Neural progenitor cell (in vitro differentiated cells): ENCODE measurements at regions not wholly inside any gene's neighbourhood (a gene's known extent, or its start where the extent isn't known, plus 50 kb on each side); places are given as distances from the start of the nearest gene placed in this dataset.

Experiments used
- EZH2 ChIP-seq: fragments of 200-600 bp; sonication (generic); IDR thresholded peaks from 2 replicates; pipeline ENCODE4 v1.6.1; 2017; ENCODE audit warnings: antibody characterized with exemption, mild to moderate bottlenecking, moderate library complexity
- EZH2phosphoT487 ChIP-seq: fragments of 200-600 bp; sonication (generic); IDR thresholded peaks from 2 replicates; pipeline ENCODE4 v1.6.1; 2017; ENCODE audit warnings: antibody characterized with exemption
- TF ChIP-seq, protein P1 (sequence below): fragments of 200-600 bp; sonication (generic); IDR thresholded peaks from 2 replicates; pipeline ENCODE4 v1.5.1; 2017; ENCODE audit warnings: antibody characterized with exemption, mild to moderate bottlenecking

DNA sequence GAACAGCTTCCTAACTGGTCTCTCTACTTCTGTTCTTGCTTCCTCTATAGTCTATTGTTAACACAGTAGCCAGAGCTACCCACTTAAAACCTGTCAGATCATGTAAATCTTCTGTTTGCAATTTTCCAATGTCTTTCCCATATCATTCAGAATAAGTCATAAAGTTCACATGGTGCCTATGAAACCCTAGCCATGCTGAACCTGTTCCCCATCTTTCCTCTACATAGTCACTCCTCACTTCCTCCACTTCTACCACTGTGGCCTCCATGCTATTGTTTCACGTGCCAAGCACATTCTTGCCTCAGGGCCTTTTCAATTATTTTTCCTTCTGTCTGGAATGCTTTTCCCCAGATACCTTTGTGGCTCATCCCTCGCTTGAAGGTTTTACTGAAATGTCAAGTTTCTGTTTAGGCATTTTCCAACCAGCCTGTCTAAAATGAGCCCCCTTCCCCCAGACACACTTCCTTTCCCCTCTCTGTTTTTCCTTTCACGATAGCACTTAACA lies 132.1 kb downstream of the DYRK2 start:
- TF ChIP-seq, protein P1, sequence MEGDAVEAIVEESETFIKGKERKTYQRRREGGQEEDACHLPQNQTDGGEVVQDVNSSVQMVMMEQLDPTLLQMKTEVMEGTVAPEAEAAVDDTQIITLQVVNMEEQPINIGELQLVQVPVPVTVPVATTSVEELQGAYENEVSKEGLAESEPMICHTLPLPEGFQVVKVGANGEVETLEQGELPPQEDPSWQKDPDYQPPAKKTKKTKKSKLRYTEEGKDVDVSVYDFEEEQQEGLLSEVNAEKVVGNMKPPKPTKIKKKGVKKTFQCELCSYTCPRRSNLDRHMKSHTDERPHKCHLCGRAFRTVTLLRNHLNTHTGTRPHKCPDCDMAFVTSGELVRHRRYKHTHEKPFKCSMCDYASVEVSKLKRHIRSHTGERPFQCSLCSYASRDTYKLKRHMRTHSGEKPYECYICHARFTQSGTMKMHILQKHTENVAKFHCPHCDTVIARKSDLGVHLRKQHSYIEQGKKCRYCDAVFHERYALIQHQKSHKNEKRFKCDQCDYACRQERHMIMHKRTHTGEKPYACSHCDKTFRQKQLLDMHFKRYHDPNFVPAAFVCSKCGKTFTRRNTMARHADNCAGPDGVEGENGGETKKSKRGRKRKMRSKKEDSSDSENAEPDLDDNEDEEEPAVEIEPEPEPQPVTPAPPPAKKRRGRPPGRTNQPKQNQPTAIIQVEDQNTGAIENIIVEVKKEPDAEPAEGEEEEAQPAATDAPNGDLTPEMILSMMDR = no peak
- TF ChIP-seq EZH2 = no peak
- no peak for TF ChIP-seq EZH2phosphoT487
